CD4-positive, alpha-beta T cell treated with Interleukin-15 for 1 hour (primary cell): ENCODE measurements at regions not wholly inside any gene's neighbourhood (a gene's known extent, or its start where the extent isn't known, plus 50 kb on each side); places are given as distances from the start of the nearest gene placed in this dataset.

Experiments used
- DNase-seq: peaks from one replicate; pipeline ENCODE4 v3.0.0-alpha.2; 2020

GRCh38 chr17:79183293-79184158 is 108.9 kb downstream of the ENGASE start:
- DNase-seq = no peak

- no peak for DNase-seq
These were observed 108.3 kb downstream of the ENGASE start for GRCh38 chr17:79183043-79183292.

- DNase-seq = no peak
These were observed 107.8 kb downstream of the ENGASE start for GRCh38 chr17:79182176-79183042.

- no peak for DNase-seq
These were observed 105.9 kb downstream of the ENGASE start for GRCh38 chr17:79180358-79181005.

- DNase-seq = no peak
These were observed 104.7 kb downstream of the ENGASE start for GRCh38 chr17:79179334-79179733.

DNA sequence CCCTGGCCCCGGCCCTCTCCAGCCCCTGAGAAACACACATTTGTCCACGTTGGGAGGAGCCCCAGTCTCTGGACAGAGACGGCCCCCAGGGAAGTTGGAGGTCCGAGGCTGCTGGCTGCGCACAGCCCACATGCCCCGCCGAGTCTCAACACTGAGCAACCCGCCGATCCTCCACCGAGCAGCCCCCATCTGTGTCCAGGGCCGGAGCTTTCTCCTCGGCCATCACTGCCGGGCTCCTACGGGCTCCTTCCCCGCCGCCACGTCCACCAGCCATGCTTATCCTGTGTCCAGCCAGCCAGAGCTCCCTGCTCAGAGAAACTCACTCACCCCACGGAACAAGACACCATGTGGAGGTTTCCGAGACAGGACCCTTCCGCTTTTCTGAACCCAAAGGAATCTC is 103.3 kb downstream of the ENGASE start:
- no peak for DNase-seq

GRCh38 chr17:79176792-79177601 is 102.4 kb downstream of the ENGASE start:
- DNase-seq = no peak

DNA sequence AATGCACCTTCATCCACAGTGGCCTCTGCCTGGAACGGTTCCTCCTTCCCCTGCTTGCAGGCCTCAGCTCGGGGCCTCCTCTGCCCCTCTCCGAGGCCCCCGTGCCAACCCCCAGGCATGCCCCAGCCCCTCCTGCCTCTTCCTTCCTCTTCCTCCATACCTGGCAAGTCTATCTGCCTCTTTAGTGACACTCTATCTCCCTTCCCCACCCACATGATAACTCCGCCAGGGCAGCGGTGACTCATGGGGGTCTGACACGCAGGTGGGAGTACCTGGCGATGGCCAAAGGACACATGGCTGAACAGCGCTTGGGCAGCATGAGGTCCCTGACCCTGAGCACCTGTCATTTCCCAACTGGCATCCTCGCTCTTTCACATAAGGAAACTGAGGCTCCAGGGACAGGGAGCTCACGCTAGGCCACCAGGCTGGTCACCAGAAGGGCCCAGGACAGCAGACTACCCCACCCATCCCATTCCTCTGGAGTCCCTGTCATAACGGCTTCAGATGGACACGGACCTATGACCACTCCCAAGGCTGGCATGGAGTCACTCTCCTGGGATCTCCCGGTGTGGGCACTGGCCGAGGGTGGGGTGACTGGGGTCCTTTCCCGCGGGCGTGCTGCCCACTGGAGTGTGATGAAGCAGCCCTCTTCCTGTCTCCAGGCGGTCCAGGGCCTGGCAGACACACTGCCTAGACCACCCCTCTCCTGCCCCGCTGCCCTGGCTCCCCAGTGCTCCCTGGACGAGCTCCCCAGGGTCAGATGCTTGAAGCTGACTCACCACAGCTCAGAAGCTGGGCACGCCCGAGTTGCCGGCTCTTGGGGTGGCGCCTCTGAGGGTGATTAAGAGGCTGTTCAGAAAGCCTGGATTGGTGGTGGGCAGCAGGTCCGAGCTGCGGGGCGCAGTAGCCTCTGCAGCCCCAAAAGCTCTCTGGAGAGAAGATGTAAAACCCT is 100.6 kb downstream of the ENGASE start:
- DNase-seq = no peak

DNA sequence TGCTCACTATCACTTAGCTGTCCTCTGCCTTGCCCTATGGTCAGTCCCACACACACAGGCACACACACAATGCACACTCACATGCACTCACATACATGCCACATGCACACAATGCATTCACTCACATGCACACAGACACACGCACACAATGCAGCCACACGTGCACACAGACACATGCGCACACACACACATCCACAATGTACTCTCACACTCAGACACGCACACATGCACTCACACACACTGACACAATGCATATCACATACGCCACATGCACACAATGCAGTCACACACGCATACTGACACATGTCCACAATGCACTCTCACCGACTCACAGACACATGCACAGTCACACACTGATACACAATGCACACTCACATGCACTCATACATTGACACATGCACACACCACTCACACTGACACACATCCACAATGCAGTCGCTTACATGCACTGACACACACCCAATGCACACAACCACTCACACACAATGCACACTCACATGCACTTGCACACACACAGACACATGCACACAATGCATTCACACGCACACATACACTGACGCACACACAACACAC is 99.7 kb downstream of the ENGASE start:
- no peak for DNase-seq

DNA sequence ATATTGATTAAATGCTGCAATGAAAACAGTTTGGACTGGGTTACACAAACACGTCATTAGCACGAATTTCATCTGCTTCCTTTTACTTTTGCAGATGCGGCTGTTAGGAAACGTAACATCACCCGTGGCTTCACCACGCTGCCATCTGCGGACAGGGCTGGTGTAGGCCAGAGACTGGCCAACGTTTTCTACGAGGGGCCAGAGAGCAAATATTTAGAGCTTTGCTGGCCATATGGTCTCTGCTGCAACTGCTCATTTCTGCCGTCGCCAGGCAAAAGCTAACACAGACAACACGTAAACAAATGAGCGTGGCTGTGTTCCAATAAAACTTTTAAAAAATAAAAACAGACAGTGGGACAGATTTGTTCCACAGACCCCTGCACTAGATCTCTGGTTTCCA is 96.6 kb downstream of the ENGASE start:
- no peak for DNase-seq

GRCh38 chr17:79169861-79170260 is 95.2 kb downstream of the ENGASE start:
- no peak for DNase-seq

DNA sequence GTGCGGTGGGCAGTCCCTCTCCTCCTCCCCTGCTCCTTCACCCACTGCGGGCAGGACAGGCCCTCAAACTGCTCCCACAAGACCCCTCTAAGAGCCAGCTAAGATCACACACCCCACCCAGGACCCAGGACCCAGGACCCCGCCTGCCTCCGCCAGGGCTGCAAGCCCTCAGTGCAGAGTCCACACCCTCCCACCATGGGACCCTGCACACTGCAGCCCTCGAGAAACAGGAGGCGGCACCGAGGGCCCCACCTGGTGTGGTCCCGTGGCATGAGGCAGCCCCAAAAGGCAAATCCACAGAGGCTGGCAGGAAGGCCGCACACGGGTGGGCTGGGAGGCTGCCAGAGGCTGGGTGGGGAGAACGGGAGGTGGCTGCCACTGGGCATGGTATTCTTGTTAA is 94.7 kb downstream of the ENGASE start:
- no peak for DNase-seq

- DNase-seq = no peak
These were observed 93.9 kb downstream of the ENGASE start for GRCh38 chr17:79168486-79169055.

GRCh38 chr17:79167486-79167885 is 92.9 kb downstream of the ENGASE start:
- no peak for DNase-seq

- DNase-seq = no peak
These were observed 91.3 kb downstream of the ENGASE start for GRCh38 chr17:79165756-79166473.

DNA sequence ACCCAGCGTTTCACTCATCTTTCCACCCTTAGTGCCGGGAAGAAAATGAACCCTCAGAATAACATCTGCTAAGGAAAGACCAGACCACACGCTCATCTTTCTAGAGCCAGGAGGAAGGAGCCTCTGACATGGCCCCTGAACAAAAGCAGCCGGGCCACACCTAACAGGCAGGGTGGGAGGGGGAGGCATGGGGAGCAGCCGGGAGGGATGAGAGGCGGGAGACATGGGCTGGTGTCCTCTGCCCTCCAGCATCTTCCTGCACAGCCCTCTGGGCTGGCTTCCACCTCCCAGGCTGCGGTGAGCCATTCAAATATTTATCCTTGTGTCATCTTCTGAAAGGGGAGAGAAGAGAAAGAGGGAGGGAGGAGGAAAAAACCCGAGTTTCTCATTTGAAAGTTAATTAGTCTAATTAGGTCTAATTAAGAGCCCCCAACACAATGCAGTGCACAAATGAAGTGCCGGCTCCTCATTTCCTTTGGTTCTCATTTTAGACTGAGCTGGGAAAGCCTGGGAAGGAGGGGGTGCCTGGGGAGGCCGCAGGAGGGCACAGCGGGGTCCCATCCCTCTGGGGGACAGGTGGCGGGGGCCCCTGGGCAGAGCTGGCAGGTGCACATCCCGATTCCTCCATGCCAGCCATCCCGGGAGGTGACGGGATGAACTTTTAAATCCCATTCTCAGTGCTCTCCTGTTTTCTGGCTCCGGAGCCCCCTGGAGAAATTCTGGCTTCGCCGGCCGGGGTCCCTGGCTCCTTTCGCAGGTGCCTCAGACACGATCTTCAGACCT is 90.5 kb downstream of the ENGASE start:
- no peak for DNase-seq

DNA sequence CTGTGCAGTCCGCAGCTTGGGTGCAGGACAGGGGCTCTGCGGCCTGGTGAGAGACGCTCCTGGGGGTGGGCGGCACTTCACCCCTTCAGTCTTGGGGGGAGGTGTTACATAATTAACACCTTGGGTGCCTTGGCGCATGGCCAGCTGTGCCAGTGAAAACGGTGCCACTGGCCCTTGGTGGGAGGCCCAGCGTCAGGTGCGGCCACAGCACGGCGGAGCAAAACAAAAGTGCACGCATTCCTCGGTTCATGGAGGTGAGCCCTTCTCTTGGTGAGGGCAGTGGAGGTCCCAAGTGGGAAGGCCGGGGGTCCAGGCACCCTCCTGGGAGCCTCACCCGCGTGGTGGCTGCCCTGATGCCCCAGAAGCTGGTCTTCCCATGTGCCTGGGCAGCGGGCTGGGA is 89.8 kb downstream of the ENGASE start:
- DNase-seq = no peak

DNA sequence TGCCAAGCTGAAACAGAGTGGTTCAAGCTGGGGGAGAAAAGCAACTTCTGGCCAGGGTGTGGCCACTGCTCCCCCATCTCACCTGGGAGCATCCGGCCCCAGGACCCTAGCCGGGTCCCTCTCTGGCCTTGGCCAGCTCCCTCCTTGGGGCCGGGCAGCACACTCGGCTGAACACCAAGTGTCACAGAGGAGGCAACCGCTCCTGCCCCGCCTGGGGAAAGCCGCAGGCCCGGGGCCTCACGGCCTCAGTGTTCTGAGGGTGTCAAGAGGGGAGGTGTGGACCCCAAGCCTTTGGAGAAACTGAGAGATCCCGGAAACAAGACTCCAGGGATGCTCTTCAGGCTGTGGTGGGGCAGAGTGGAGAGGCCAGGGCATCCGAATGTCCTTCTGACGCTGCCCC is 88.4 kb downstream of the ENGASE start:
- no peak for DNase-seq
